Inflammatory macrophage treated with lipopolysaccharide for 4 hours (primary cell): ENCODE measurements at regions not wholly inside any gene's neighbourhood (a gene's known extent, or its start where the extent isn't known, plus 50 kb on each side); places are given as distances from the start of the nearest gene placed in this dataset.
"Not testable (repeated sequence)": the region's sequence is repeated elsewhere in the genome, so short reads cannot be mapped to it uniquely, and the experiment has no call there.

Experiments used
- DNase-seq: peaks from one replicate; pipeline ENCODE4 v3.0.0-alpha.2; 2020

DNA sequence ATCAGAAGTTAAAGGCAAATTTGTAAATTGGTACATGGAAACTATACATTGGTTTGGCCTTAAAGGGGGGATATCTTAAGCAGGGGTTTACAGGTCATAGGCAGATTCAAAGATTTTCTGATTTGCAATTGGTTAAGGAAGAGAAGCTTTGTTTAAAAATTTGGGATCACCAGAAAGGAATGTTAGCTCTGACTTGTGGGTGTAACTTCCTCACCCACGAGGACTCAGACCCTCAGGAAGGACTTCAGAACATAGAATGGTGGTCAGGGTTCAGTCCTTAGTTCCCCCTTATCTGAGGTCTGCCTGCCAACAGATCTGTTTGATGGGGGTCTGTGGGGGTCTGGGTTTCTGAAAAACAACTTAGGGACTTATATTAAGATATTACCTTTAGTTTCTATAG lies 427.4 kb upstream of the DIPK2B start:
- no peak for DNase-seq

DNA sequence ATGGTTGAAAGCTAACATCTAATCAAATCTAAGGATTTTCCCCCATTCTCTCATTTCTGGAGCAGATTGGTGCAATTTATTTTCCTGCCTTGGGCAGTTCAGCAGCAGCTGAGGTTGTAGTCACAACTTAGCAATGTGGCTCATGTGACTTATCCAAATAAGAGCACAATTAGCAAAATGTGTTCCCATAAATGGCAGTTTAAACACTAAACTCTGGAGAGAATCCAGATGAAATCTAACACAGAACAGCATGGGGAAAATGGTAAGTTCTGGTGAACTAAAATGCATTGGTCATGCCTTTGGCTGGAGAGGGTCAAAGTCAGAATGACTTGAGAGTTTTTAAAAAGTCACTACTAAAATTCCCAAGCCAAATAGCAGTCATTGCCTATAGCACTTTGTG lies 422.6 kb upstream of the DIPK2B start:
- no peak for DNase-seq

DNA sequence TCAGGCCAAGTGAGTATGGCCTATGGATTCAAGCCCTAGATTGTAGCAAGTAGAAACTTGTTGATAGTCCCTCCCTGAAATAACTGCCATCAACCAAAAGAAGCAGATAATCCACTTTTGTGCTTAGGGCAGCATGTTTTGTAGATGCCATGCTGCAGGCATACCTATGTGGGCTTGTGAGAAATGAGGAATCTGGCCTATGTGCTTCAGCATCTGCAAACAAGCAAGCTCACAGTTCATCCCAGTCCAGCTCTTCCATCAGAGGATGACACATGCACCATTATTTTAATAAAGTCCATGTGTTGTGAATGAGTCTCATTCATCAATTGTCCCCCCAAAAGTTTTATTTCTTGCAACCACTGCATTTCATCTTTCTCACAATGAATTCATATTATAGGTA lies 421.9 kb upstream of the DIPK2B start:
- no peak for DNase-seq

DNA sequence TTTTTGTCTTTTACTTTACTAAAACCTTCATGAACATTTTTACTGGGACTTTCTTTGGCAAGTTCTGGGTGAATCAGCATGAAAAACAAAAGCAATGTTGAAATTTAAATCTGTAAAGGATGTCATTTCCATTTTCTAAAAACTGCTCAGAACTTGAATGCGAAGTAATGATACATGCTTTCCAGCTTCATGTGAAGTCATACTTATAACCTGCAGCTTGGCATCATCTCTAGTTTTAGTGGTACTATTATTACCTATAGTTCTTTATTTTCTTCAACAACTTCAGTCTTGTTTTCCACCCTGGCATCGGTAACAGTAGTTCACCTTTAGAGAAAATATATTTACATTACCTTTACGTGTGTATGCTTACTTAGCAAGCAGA lies 421.4 kb upstream of the DIPK2B start:
- no peak for DNase-seq

DNA sequence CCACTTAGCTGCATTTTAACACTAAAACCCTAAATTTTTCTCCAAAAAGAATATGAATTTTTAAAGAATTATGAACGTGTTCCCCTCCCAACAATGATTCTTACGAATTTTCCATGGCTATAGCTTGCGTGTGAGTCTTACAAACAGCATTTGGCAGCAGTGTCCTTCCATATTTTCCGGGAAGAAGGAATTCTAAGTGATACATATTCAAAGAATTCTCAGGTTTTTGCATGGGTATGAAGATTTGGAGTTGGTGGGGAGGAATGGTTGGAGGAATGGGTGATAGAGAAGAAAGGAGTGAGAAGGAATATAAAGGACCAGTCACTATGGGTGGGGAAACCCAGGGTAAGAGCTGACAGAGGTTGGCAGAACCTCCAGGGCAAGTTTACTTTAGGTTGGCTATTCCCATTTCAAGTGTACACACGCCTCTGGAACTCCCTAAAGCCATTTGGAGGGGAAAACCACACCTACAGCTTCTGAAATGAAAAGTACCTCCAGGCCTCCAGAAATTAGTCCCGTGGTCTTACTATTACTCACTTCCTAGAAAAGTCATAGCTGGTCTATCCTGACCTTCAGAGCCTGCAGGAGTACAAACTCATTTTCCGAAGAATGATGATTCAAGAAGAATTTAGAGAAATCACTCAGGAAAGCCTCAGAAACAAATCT lies 420.8 kb upstream of the DIPK2B start:
- no peak for DNase-seq

DNA sequence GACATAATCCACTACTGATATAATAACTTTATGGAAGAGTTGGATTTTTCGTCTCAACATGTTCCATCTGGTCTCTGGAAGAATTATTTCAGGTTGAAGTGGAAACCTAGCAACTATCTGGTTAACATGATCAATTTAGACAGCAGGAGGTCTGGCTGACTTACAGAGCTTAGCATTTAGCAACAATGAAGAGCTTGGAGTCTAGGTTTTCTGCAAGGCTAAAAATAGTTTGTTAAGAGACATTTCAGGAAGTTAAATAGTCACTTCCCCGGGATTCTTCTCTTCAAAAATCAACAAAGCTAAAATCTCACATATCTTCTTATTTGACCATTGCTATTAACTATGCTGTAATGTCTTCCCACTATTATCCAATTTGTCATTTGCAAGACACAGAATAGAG lies 418.6 kb upstream of the DIPK2B start:
- DNase-seq: no peak

DNA sequence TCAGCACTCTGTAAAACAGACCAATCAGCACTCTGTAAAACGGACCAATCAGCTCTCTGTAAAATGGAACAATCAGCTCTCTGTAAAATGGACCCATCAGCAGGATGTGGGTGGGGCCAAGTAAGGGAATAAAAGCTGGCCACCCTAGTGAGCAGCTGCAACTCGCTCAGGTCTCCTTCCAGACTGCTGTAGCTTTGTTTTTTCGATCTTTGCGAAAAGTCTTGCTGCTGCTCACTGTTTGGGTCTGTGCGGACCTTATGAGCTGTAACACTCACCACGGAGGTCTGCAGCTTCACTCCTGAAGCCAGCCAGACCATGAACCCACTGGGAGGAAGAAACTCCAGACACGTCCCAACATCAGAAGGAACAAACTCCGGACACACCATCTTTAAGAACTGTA lies 414.9 kb upstream of the DIPK2B start:
- not testable (repeated sequence) for DNase-seq

DNA sequence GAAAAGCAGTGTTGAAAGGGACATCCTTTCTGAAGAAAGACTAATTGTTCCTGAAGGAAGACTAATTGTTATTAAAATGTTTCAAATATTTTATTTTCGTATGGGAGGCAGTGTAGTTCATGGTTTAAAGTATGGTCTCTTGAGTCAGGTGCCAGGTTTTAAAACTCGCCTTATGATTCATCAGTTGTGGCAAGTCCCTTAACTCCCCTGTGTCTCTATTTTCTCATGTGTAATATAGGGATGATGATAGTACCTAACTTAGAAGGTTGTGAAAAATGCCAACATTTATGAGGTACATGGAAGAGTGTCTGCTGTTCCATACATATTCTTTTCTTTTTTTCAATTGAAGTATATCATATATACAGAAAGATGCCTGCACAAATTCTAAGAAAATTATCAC lies 414.2 kb upstream of the DIPK2B start:
- no peak for DNase-seq

DNA sequence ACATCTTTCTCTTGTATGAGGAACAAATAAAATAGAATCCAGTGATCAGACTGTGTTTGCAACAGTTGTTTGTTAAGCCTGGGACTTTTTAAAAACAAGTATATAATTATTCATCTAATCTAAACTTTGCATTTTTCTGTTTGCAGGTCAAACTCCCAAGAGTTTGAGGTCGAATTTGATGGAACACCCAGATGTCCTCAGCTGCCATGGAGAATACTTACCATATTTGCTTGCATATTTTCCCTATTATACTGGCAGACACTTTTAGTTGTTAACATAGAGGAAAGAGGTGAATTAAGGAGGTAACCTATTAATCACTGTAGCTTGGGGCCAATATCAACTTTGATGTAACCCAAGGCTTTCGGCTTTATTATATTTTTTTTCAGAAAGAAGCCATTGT lies 401.5 kb upstream of the DIPK2B start:
- no peak for DNase-seq

DNA sequence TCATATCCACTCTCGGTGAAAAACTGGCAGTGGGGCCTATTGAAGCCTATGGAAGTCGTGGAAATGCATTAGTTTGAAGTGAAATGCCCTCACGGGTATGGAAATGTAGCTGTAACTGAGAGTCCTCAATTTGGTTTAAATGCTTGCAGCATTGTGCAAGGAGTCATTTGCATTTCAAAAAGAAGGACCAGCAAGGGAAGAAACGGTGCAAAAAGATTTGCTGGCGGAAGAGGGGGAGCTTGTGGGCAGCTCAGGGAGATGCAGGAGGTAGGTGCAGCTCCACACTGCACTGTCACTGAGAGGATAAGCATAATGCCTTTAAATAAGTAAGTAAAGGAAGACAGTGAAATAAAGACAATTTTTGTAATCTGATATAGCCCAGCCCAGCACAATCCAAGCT lies 400.4 kb upstream of the DIPK2B start:
- no peak for DNase-seq

DNA sequence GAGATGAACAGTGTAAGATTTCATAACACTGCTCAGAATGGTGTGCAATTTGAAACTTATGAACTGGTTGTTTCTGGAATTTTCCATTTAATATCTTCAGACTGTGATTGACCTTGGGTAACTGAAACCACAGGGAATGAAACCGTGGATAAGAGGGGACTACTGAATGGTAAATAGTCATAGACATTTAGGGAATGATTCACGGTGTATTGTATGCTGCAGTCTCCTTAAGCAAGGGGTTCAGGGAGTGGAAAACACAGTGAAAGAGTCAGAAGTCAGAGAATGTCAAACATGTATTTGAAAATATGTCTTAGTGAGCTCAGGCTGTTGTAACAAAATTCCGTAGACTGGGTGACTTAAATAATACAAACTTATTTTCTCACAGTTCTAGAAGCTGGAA lies 398.2 kb upstream of the DIPK2B start:
- DNase-seq: no peak

DNA sequence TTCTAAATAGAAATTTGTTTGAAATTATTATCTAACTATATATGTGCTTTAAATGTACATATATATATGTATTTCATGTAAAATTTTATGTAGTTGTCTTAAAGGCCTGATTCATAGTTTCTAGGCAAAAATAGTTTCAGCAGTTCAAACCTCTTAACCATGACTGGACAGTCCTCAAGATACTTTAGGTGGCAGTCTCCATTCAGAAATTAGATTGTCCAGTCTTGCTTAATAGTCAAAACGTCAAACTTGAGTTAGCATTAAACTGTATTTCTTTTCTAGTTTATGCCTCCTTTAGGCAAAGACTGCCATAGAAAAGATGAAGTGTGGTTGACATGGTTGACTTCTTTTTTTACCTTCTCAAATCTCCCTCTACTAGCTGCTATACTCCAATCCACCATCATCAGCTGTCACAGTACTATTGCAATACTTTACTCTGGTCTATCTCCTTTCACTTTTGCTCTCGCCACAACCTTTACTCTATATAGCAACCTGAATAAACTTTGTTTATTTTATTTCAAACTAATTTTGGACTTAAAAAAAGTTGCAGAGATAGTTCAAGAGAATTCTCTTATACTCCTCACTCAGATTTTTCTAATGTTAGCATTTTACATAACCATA lies 395.6 kb upstream of the DIPK2B start:
- no peak for DNase-seq

DNA sequence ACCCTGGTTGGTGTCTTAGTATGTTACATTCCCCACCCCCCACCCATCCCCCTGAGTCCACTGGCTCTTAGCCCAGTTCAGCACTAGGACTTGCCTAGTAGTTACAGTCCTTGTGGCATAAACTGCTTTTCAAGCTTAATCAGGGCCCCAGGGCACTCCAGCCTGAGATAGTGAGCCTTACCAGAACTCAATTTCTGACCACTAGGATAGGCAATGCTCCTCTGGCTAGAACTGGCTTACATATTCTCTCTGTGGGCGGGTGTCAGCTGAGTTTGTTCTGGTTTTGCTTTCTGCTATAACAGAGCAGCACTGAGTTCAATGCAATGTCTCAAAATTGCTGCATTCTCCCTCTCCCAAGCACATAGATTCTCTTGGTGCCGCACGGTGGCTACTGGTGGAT lies 391.4 kb upstream of the DIPK2B start:
- DNase-seq: peak; percentile 55

DNA sequence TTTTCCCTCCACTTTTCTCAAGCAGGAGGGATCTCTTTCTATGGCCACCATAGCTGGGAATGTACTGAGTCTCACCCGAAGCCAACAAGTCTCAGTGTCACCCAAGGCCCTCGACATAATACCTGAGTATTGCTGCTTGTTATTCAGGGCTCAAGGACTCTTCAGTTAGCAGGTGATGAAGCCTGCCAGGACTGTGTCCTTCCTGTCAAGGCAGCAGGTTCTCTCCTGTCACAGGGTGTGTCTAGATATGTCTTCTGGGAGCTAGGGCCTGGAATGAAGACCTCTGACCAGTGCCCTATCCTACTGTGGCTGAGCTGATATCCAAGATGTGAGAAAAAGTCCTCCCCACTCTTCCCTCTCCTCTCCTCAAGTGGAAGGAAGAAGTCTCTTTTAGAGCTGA lies 391.0 kb upstream of the DIPK2B start:
- no peak for DNase-seq

DNA sequence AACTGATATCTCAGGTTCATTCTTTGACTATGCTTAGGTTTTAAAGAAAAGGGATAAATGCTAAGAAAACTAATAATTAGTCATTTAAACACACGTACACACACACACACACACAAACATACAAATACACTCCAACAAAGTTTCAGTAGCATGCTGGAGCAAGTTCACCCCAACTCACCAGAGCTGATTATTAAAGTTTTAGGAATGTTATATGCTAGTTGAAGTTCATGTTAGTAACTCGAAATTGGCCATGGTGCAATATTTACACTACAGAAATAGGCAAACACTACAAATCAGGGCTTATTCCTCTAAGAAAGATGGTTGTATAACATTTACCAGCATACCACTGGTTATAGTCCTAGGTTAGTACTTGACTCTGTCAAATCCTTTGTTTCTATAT lies 384.0 kb upstream of the DIPK2B start:
- DNase-seq: no peak

DNA sequence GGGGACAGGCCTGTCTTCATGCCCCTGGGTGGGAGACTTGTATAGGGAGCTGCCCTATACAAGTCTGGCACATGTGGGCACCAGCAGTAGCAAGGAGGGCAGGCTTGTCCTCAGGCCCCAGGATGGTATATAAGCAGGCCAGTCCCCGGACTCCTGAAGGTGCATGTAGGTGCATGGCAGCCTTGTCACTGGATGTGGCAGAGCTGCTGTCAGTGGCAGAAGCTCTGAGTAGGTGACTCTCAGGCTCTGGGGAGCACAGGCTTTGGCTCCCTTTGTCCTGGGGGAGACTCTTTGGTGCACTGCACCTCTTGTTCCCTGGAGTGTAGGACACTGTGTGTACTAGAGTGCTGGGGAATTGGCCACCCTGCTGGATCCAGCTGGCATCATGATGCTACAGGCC lies 376.7 kb upstream of the DIPK2B start:
- no peak for DNase-seq

DNA sequence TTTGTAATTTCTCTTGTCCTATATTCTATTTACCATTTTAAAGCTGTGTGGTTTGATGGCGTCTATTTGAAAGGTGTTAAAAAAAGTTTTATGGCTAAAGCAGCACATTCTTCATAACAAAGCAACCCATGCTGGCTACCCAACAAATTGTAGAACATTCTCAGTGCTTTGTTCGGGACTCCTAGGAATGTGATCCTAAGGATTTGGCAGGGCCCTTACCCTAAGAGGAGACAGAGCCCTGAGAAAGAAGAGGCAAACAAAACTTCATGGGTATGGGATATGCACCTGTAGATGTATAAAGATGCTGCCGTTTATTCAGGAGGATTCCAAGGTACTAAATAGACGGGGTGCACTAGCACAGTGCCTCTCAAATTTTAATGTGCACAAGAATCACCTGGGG lies 370.8 kb upstream of the DIPK2B start:
- DNase-seq: no peak

DNA sequence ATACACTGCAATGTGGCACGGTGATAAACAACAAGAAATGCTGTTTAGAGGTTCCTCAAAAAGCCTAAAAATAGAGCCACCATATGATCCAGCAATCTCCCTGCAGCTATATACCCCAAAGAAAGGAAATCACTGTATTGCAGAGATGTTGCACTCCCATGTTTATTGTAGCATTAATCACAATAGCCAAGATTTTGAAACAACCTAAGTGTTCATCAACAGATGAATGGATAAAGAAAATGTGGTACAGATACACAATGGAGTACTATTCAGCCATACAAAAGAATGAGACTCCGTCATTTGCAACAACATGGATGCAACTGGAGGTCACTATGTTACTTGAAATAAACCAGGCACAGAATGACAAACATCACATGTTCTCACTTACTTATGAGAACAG lies 365.8 kb upstream of the DIPK2B start:
- DNase-seq: no peak

DNA sequence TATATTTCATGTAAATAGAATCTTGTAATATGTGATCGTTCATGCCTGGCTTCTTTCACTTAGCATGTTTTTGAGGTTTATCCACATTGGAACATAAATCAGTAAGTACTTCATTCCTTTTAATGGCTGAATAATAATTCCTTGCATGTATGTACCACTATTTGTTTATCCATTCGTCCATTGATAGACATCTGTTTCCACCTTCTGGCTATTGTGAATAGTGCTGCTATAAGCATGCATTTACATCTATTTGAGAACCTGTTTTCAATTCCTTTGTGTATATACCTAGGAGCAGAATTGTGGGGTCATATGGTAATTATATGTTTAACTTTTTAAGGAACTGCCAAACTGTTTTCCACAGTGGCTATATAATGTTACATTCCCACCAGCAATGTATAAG lies 356.7 kb upstream of the DIPK2B start:
- DNase-seq: no peak

DNA sequence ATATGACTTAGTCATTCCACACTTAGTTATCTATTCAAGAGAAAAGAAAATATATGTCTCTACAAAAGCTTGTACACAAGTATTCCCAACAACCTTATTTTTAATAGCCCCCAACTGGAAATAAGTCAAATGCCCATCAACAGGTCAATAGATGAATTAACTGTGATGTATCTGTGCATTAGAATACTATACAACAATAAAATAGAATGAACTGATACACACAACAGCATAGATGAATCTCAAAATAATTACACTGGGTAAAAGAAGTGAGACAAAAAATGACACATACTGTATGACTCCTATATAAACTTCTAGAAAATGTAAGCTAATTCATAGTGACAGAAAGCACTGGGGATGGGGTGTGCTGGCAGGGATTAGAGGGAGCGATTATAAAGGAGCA lies 354.1 kb upstream of the DIPK2B start:
- DNase-seq: no peak

DNA sequence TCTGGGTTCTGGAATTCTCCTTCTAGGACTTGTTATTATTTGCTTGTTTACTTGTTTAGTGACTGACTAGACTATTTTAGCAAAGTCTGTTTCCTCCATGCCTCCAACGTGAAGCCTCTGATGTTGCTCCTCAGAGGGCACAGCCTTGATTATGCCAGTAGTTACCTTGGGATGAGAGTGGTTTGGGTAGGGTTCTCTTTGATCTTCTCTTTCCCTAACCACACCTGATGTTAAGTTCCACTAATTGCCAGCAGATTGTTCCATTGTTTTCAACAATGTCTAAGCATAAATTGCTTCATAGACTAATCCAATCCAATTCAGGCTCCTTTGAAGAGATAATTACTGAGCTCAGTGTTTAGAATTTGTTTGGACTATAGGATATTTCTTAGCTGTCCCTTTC lies 352.7 kb upstream of the DIPK2B start:
- no peak for DNase-seq

DNA sequence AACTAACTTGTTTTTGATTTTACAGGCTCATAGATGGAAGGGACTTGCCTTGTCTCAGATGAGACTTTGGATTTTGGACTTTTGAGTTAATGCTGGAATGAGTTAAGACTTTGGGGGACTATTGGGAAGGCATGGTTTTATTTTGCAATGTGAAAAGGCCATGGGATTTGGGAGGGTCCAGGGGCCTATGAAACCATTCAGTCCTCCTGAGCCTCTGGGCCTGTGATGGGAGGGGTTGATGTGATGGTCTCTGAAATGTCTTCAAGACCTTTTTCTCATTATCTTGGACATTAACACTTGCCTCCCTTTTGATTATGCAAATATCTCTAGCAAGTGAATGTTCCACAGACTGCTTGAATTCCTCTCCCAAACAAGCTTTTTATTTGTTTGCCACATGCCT lies 346.0 kb upstream of the DIPK2B start:
- not testable (repeated sequence) for DNase-seq

DNA sequence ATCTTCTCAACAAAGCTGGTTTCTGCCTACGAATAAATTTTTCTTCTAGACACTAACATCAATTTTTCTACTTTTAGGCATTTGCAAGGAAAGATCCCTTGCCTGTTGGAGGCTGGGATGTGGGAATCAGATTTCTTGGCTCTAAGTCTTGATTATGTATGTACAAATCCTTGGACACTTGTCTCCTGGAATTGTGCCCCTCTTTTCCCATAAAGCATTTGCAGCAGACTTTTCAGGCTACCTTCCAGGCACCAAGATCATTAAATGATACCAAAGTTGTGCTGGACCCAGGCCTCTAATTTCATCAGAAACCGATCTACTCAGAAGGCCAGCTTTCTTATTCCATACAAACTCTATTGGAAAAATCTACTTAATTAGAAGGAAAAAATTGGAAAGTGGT lies 339.5 kb upstream of the DIPK2B start:
- DNase-seq: no peak

DNA sequence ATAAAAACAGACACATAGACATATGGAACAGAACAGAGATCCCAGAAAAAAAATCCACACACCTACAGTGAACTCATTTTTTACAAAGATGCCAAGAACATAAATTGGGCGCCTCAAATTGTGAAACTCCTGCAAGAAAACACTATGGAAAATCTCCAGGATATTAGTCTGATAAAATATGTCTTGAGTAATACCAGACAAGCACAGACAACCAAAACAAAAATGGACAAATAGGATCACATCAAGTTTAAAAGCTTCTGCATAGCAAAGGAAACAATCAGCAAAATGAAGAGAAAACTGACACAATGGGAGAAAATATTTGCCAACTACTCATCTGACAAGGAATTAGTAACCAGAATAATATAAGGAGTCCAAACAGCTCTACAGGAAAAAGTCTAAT lies 337.3 kb upstream of the DIPK2B start:
- no peak for DNase-seq

DNA sequence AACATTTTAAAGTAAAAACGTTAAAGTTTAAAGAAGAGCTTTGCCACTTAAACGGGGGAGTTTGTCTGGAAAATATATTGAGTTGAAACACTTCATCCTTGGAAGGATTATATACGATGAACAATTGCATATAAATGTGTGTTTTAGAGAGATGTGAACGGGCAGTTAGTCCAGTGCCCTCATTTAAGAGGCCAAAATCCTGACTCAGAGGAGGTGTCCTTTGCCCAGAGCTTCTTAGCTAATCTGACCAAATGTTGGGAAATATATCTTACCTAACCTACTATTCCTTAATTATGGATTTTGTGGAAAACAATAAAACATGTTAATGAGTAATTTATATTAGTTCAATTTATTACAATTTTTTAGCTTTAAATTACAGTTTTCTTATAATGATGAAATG lies 327.2 kb upstream of the DIPK2B start:
- no peak for DNase-seq
